Osteoblast (primary cell): ENCODE measurements at regions not wholly inside any gene's neighbourhood (a gene's known extent, or its start where the extent isn't known, plus 50 kb on each side); places are given as distances from the start of the nearest gene placed in this dataset.

Experiments used
- DNase-seq: peaks from one replicate; pipeline ENCODE4 v3.0.0; 2011; ENCODE audit warnings: low spot score, mixed read lengths; ENCODE audit not compliant: insufficient read length; ENCODE audit errors: missing footprints
- H2AFZ ChIP-seq: 2 replicates; pipeline ENCODE4 v1.6.0; 2011; ENCODE audit warnings: mild to moderate bottlenecking, low read length
- H3K27ac ChIP-seq: 2 replicates; pipeline ENCODE4 v1.5.1; 2011; ENCODE audit warnings: mild to moderate bottlenecking, low read depth, low read length, moderate library complexity
- H3K27me3 ChIP-seq: 2 replicates; pipeline ENCODE4 v1.6.0; 2012; ENCODE audit warnings: mild to moderate bottlenecking, control low read depth, inconsistent platforms, low read length, moderate library complexity; ENCODE audit not compliant: insufficient read depth
- H3K36me3 ChIP-seq: 2 replicates; pipeline ENCODE4 v1.5.1; 2011; ENCODE audit warnings: mild to moderate bottlenecking, low read length, control low read depth, moderate library complexity; ENCODE audit not compliant: insufficient read depth
- H3K4me1 ChIP-seq: 2 replicates; pipeline ENCODE4 v1.5.1; 2011; ENCODE audit warnings: mild to moderate bottlenecking, low read length, control low read depth, moderate library complexity; ENCODE audit not compliant: insufficient read depth
- H3K4me2 ChIP-seq: 2 replicates; pipeline ENCODE4 v1.6.0; 2011; ENCODE audit warnings: mild to moderate bottlenecking, low read length; ENCODE audit not compliant: insufficient read depth
- H3K4me3 ChIP-seq: fragments of 200-600 bp; sonication (generic); 3 replicates; pipeline ENCODE4 v1.5.1; 2012; ENCODE audit warnings: mild to moderate bottlenecking, low read length, inconsistent platforms; ENCODE audit not compliant: insufficient read depth
- H3K79me2 ChIP-seq: 2 replicates; pipeline ENCODE4 v1.6.0; 2012; ENCODE audit warnings: mild to moderate bottlenecking, low read length, control low read depth, inconsistent platforms; ENCODE audit not compliant: insufficient read depth
- H3K9me3 ChIP-seq: 2 replicates; pipeline ENCODE4 v1.5.1; 2011; ENCODE audit warnings: low read depth, low read length, control low read depth
- H4K20me1 ChIP-seq: 2 replicates; pipeline ENCODE4 v1.6.0; 2012; ENCODE audit warnings: mild to moderate bottlenecking, low read length, control low read depth; ENCODE audit not compliant: insufficient read depth
- TF ChIP-seq, protein P1 (sequence below): IDR thresholded peaks from 2 replicates; pipeline ENCODE4 v1.5.1; 2011; ENCODE audit warnings: mild to moderate bottlenecking, low read depth, low read length, moderate library complexity; ENCODE audit errors: extremely low read depth

DNA sequence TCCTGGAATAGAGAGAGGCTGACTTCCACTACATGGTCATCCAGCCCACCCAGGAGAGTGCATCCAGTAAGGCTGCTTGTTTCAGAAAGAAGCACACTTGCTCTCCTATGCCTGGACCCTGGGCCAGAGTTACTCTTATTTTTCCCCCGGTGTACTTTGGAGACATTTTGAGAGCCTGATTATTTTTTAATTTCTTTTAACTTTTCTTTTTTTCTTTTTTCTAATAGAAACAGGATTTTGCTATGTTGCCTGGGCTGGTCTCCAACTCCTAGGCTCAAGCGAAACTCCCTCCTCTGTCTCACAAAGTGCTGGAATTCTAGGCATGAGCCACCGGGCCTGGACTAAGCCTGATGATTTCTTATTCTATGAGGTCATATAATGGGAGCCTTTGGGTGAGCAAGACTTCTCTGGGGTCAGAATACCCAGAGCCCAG, 62.2 kb downstream of the RPL37A start:
- DNase-seq = peak; percentile 92
- Histone ChIP-seq H3K4me2 (no peak overlapping the region), H3K36me3 (no peaks in the 10 kb centered on the region), H4K20me1 (no peaks in the 10 kb centered on the region), H2AFZ (peak overlapping the region; percentile 19), H3K4me1 (peaks cover 55% of the 10 kb centered on the region), H3K27ac (peak overlapping the region; percentile 68), H3K4me3 (no peak overlapping the region), H3K27me3 (no peaks in the 10 kb centered on the region), H3K79me2 (no peaks in the 10 kb centered on the region), H3K9me3 (no peaks in the 10 kb centered on the region)
- TF ChIP-seq, protein P1, sequence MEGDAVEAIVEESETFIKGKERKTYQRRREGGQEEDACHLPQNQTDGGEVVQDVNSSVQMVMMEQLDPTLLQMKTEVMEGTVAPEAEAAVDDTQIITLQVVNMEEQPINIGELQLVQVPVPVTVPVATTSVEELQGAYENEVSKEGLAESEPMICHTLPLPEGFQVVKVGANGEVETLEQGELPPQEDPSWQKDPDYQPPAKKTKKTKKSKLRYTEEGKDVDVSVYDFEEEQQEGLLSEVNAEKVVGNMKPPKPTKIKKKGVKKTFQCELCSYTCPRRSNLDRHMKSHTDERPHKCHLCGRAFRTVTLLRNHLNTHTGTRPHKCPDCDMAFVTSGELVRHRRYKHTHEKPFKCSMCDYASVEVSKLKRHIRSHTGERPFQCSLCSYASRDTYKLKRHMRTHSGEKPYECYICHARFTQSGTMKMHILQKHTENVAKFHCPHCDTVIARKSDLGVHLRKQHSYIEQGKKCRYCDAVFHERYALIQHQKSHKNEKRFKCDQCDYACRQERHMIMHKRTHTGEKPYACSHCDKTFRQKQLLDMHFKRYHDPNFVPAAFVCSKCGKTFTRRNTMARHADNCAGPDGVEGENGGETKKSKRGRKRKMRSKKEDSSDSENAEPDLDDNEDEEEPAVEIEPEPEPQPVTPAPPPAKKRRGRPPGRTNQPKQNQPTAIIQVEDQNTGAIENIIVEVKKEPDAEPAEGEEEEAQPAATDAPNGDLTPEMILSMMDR = no peak

- H3K4me1 ChIP-seq = peaks cover 44% of the 10 kb centered on the region
- H2AFZ ChIP-seq = no peak overlapping the region
- no peaks in the 10 kb centered on the region for H3K36me3 ChIP-seq
- H3K4me3 ChIP-seq = no peak overlapping the region
- no peaks in the 10 kb centered on the region for H3K27me3 ChIP-seq
- H3K9me3 ChIP-seq = no peaks in the 10 kb centered on the region
- DNase-seq = no peak
- TF ChIP-seq, protein P1 = no peak
- H4K20me1 ChIP-seq = no peaks in the 10 kb centered on the region
- no peaks in the 10 kb centered on the region for H3K79me2 ChIP-seq
- peak overlapping the region; percentile 48 for H3K27ac ChIP-seq
- peak overlapping the region; percentile 39 for H3K4me2 ChIP-seq
Observed at GRCh38 chr2:216562696-216563435, 64.2 kb downstream of the RPL37A start.

DNA sequence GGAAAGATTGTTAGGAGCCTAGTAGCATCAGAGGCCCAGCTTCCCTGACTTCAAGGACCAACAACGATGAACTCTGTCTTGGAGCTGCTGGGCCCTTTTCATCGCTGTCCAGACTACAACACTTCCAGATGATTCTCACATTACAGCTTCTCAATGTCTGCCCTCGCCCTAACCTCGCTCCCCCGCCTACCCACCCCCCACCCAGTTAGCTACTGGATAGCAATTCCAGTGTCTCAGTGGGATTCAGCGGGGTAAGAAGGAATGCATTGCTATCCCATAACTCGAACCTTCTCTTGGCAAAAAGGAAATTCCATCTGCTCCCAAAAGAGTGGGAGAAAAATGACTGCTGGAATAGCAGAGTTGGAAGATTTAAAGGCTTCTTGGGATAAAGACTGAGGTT, 65.0 kb downstream of the RPL37A start:
- TF ChIP-seq, protein P1 = no peak
- no peaks in the 10 kb centered on the region for H3K36me3 ChIP-seq
- no peak overlapping the region for H3K4me3 ChIP-seq
- no peaks in the 10 kb centered on the region for H4K20me1 ChIP-seq
- no peak overlapping the region for H2AFZ ChIP-seq
- H3K9me3 ChIP-seq = no peaks in the 10 kb centered on the region
- no peaks in the 10 kb centered on the region for H3K79me2 ChIP-seq
- DNase-seq = peak; percentile 93
- peaks cover 38% of the 10 kb centered on the region for H3K4me1 ChIP-seq
- H3K27ac ChIP-seq = peak overlapping the region; percentile 48
- no peaks in the 10 kb centered on the region for H3K27me3 ChIP-seq
- H3K4me2 ChIP-seq = peak overlapping the region; percentile 58

DNA sequence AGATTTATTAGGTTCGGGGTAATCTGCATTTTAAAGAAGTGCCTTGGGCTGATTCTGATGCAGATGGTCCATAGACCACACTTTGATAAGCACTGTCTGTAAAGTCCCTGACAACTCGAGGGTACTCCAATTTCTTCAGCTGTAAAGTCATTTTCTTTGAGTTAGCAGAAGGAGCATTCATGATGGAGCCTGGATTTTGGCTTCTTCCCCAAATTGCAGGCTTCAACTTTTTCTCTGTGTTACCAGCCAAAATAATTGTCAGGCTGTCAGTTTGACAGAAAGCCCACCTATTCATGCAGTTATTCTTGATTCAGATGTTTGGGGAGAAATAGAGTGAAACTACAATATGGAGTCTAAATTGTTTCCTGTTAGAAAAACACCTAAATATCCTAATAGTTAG, 66.0 kb downstream of the RPL37A start:
- Histone ChIP-seq H3K4me1 (peaks cover 30% of the 10 kb centered on the region), H3K27me3 (no peaks in the 10 kb centered on the region), H3K4me3 (no peak overlapping the region), H4K20me1 (no peaks in the 10 kb centered on the region), H3K79me2 (no peaks in the 10 kb centered on the region), H2AFZ (no peak overlapping the region), H3K4me2 (no peak overlapping the region), H3K27ac (no peak overlapping the region), H3K9me3 (no peaks in the 10 kb centered on the region), H3K36me3 (no peaks in the 10 kb centered on the region)
- DNase-seq = no peak
- TF ChIP-seq, protein P1 = no peak
